Keratinocyte (primary cell): ENCODE measurements at regions not wholly inside any gene's neighbourhood (a gene's known extent, or its start where the extent isn't known, plus 50 kb on each side); places are given as distances from the start of the nearest gene placed in this dataset.
"Not testable (repeated sequence)": the region's sequence is repeated elsewhere in the genome, so short reads cannot be mapped to it uniquely, and the experiment has no call there.

ENCODE experiments used
- DNase-seq: peaks from one replicate; pipeline ENCODE4 v3.0.0-alpha.2; 2011; ENCODE audit warnings: low read depth, missing footprints, low spot score
- FAIRE-seq: peaks from 2 replicates; lab custom pipeline; 2011; peaks lifted over from hg19 to GRCh38; lab: Jason Lieb, UNC
- H2AFZ ChIP-seq: 2 replicates; pipeline ENCODE4 v1.6.0; 2012; ENCODE audit warnings: low read length, control low read depth, inconsistent platforms; ENCODE audit not compliant: control insufficient read depth
- H3K27ac ChIP-seq: 2 replicates; pipeline ENCODE4 v1.5.1; 2011; ENCODE audit warnings: low read length; ENCODE audit not compliant: control insufficient read depth, insufficient read depth
- H3K27me3 ChIP-seq: 3 replicates; pipeline ENCODE4 v1.6.0; 2011; ENCODE audit warnings: low read length; ENCODE audit not compliant: control insufficient read depth, insufficient read depth; ENCODE audit errors: extremely low read depth
- H3K36me3 ChIP-seq, 2 experiments: 2 replicates in 1 of 2; 3 replicates in 1 of 2; pipeline ENCODE4 v1.5.1; 2011; ENCODE audit warnings: low read length in 2 of 2, mild to moderate bottlenecking in 1 of 2; ENCODE audit not compliant: control insufficient read depth in 2 of 2, insufficient read depth in 2 of 2; ENCODE audit errors: extremely low read depth in 1 of 2
- H3K4me1 ChIP-seq: 3 replicates; pipeline ENCODE4 v1.5.1; 2011; ENCODE audit warnings: low read length; ENCODE audit not compliant: control insufficient read depth, insufficient read depth; ENCODE audit errors: extremely low read depth
- H3K4me2 ChIP-seq: 3 replicates; pipeline ENCODE4 v1.6.0; 2011; ENCODE audit warnings: low read depth, low read length; ENCODE audit not compliant: control insufficient read depth, insufficient read depth; ENCODE audit errors: extremely low read depth
- H3K4me3 ChIP-seq, 3 experiments: fragments of 200-600 bp in 1 of 3; sonication (generic) in 1 of 3; 2 replicates in 2 of 3; 3 replicates in 1 of 3; pipeline ENCODE4 v1.5.1; 2011 to 2016; ENCODE audit warnings: low read length in 3 of 3, mild to moderate bottlenecking in 3 of 3, control low read depth in 2 of 3, inconsistent platforms in 1 of 3, low read depth in 1 of 3, mixed read lengths in 1 of 3, mixed run types in 1 of 3, moderate library complexity in 1 of 3; ENCODE audit not compliant: control insufficient read depth in 2 of 3, insufficient read depth in 2 of 3; ENCODE audit errors: extremely low read depth in 1 of 3
- H3K79me2 ChIP-seq: 2 replicates; pipeline ENCODE4 v1.6.0; 2012; ENCODE audit warnings: low read length; ENCODE audit not compliant: control insufficient read depth, insufficient read depth
- H3K9ac ChIP-seq: 3 replicates; pipeline ENCODE4 v1.6.0; 2011; ENCODE audit warnings: low read length; ENCODE audit not compliant: control insufficient read depth, insufficient read depth; ENCODE audit errors: extremely low read depth
- H3K9me1 ChIP-seq: 3 replicates; pipeline ENCODE4 v1.6.0; 2011; ENCODE audit warnings: low read length; ENCODE audit not compliant: control insufficient read depth, insufficient read depth; ENCODE audit errors: extremely low read depth
- H3K9me3 ChIP-seq: 2 replicates; pipeline ENCODE4 v1.5.1; 2012; ENCODE audit warnings: low read depth, low read length; ENCODE audit not compliant: control insufficient read depth
- H4K20me1 ChIP-seq: 3 replicates; pipeline ENCODE4 v1.6.0; 2011; ENCODE audit warnings: low read length; ENCODE audit not compliant: control insufficient read depth, insufficient read depth; ENCODE audit errors: extremely low read depth
- dilution Hi-C: fragments of 300-500 bp; cut with MboI; formaldehyde crosslinking; loops from one replicate; pipeline ENCODE4 v1.7.0; 2020; ENCODE audit warnings: low sequenced_read_pairs; ENCODE audit not compliant: extremely low pct_ligation_motif_present
- TF ChIP-seq, protein P1 (sequence below), 3 experiments: IDR thresholded peaks in 1 of 3; conservative IDR thresholded peaks in 1 of 3; optimal IDR thresholded peaks in 1 of 3; 2 replicates in 2 of 3; 3 replicates in 1 of 3; pipeline versions ENCODE3 to v1.5.1; 2011; ENCODE audit warnings: low read length in 3 of 3, mild to moderate bottlenecking in 3 of 3, moderate library complexity in 2 of 3, control low read depth in 1 of 3, inconsistent platforms in 1 of 3; ENCODE audit not compliant: insufficient read depth in 2 of 3; ENCODE audit errors: extremely low read depth in 1 of 3

GRCh38 chr9:85824949-85825348 is 83.2 kb upstream of the AGTPBP1 start:
- H3K79me2 ChIP-seq, DNase-seq, H3K4me2 ChIP-seq, FAIRE-seq, dilution Hi-C loops, H2AFZ ChIP-seq, H3K9ac ChIP-seq, H3K27me3 ChIP-seq, H3K36me3 ChIP-seq, H3K27ac ChIP-seq, H3K4me3 ChIP-seq, H3K9me1 ChIP-seq, H4K20me1 ChIP-seq, H3K4me1 ChIP-seq, H3K9me3 ChIP-seq: not testable (repeated sequence)
- TF ChIP-seq, protein P1, sequence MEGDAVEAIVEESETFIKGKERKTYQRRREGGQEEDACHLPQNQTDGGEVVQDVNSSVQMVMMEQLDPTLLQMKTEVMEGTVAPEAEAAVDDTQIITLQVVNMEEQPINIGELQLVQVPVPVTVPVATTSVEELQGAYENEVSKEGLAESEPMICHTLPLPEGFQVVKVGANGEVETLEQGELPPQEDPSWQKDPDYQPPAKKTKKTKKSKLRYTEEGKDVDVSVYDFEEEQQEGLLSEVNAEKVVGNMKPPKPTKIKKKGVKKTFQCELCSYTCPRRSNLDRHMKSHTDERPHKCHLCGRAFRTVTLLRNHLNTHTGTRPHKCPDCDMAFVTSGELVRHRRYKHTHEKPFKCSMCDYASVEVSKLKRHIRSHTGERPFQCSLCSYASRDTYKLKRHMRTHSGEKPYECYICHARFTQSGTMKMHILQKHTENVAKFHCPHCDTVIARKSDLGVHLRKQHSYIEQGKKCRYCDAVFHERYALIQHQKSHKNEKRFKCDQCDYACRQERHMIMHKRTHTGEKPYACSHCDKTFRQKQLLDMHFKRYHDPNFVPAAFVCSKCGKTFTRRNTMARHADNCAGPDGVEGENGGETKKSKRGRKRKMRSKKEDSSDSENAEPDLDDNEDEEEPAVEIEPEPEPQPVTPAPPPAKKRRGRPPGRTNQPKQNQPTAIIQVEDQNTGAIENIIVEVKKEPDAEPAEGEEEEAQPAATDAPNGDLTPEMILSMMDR (optimal IDR thresholded peaks at IDR 0.05 in 1 of 3, IDR thresholded peaks at IDR 0.05 in 1 of 3, conservative IDR thresholded peaks at IDR 0.05 in 1 of 3; ENCODE audit: extremely low read depth in 1 of 3, insufficient read depth in 2 of 3, low read length in 3 of 3) = peak; percentile 32 to 41 (median 40)

- H3K4me3 ChIP-seq, H3K27ac ChIP-seq, dilution Hi-C loops, H3K9me3 ChIP-seq, H3K4me2 ChIP-seq, H4K20me1 ChIP-seq, H3K9me1 ChIP-seq, H2AFZ ChIP-seq, H3K4me1 ChIP-seq, H3K27me3 ChIP-seq, H3K9ac ChIP-seq, H3K36me3 ChIP-seq, H3K79me2 ChIP-seq, DNase-seq: not testable (repeated sequence)
- FAIRE-seq = peak; percentile 46
These were observed 92.8 kb upstream of the AGTPBP1 start for GRCh38 chr9:85834591-85834990.

GRCh38 chr9:85843949-85844348 is 97.0 kb upstream of the NAA35 start:
- H3K4me1 ChIP-seq, H3K79me2 ChIP-seq, H3K9ac ChIP-seq, H3K4me2 ChIP-seq, H2AFZ ChIP-seq, H4K20me1 ChIP-seq, H3K4me3 ChIP-seq, H3K27me3 ChIP-seq, H3K27ac ChIP-seq, H3K9me1 ChIP-seq, dilution Hi-C loops, H3K9me3 ChIP-seq, H3K36me3 ChIP-seq, FAIRE-seq: not testable (repeated sequence)
- peak; percentile 1 for DNase-seq

GRCh38 chr9:85847782-85848181 is 93.2 kb upstream of the NAA35 start:
- DNase-seq, H3K27ac ChIP-seq, H3K36me3 ChIP-seq, H3K79me2 ChIP-seq, H2AFZ ChIP-seq, H3K9me3 ChIP-seq, H3K4me1 ChIP-seq, H4K20me1 ChIP-seq, H3K4me2 ChIP-seq, dilution Hi-C loops, H3K9me1 ChIP-seq, H3K4me3 ChIP-seq, FAIRE-seq, H3K9ac ChIP-seq, H3K27me3 ChIP-seq: not testable (repeated sequence)
